ENCODE measurements at regions not wholly inside any gene's neighbourhood (a gene's known extent, or its start where the extent isn't known, plus 50 kb on each side); places are given as distances from the start of the nearest gene placed in this dataset.
"Not testable (repeated sequence)": the region's sequence is repeated elsewhere in the genome, so short reads cannot be mapped to it uniquely, and the experiment has no call there.

DNA sequence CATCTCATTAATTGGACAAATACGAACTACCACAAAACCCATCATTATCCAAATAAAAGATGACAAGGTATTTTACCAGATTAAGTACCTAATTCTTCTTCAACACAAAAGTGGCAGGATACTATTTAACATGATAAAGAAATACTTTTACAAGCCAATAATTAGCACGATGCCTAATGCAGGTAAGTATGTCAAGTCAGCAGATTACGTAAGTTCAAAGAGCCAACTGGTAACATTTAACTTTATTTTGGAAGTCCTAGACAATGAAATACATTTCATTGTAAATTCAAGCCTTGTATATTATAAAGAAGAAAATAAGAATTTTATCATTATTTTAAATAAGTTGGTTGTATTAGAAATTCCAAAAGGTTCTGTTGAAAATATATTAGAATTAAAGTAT is 535.3 kb upstream of the SOX9 start:
- ATAC-seq, result no peak
- intact Hi-C loops (cut with DNase I), result no loop called here

DNA sequence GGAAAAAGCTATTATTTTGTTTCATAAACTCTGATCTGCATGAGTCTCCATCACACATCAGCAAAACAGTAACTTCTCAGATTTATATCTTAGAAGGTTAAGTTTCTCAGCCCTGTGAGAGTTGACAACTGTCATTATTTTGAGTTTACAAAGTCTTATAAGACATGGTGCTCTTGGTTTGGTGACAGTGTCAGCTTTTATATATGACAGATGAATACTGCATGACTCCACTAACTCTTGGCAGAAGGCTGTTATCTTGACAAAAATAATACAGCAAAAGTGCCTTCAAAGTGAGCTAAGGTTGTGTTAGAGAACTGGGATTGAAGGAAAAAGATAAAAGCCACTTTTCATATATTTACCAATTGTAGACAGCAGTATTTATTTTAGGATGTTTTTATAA is 528.4 kb upstream of the SOX9 start:
- ATAC-seq (no peak), DNase-seq (no peak)
- intact Hi-C loops (cut with DNase I), result no loop called here

More for the DNA sequence above, 535.3 kb upstream of the SOX9 start:
- DNase-seq, result no peak

DNA sequence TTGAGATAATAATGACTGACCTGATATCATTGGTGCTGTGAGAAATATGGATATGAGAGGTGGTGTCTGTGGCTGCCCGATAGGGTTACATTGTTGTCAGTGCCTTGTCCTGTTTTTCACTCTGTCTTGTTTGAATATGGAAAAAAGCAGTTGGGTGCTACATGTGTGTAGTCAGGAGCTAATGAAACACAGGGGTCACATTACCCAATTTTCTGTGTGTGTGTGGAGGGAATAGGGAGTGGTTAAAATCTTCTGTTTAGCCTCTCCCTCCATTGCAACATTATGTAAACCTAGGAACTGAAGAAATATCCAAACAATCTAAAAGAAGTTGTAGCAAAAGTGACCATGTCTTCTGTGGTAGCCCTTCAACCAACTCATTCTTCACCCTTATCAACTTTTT is 527.7 kb upstream of the SOX9 start:
- intact Hi-C loops (cut with DNase I), result no loop called here
- no peak for DNase-seq
- no peak for ATAC-seq

DNA sequence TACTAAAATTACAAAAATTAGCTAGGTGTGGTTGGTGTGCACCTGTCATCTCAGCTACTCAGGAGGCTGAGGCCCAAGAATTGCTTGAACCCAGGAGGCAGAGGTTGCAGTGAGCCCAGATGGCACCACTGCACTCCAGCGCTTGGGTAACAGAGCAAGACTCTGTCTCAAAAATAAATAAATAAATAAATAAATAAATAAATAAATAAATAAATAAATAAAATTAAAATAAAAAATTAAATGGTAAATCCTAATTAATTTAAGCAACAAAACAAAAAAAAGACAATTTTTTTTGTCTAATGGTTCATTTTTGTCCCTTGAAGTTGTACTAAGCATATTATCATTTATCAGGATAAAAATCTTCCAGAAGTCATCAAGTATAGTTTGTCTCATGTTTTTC is 521.2 kb upstream of the SOX9 start:
- ATAC-seq; DNase-seq; intact Hi-C loops (cut with DNase I): not testable (repeated sequence)

DNA sequence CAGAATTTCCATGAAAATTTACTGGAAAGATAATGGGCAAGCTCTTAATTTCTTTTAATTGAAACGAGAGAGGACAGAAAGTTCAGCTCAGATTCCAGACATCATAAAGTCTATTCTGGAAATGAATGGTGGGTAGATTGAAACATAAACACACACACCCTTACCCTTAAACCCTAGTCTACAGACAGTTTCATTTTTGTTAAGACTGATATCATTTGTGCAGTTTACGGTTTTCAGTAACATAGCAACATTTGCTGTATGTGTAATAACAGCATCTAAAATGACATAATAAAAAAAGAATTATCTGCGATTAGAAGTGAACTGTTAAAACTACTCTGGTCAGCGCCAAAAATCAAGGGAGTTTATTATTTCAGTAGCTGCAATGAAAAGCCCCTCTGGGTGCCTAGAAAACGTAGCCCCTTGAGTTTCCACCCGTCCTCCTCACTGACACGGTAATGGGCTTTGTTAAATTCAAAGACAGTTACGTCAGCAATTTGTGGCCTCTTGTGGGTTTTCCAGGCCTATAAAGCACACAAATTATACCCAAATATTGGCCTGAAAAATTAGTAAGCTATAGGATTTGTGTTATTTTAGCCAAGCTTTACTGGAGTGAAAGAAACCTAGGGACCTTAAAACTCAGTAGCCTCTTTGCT is 520.6 kb upstream of the SOX9 start:
- intact Hi-C loops (cut with DNase I), result no loop called here
- peak in 1 of 2 donors; percentile 48 for ATAC-seq
- DNase-seq, result no peak

DNA sequence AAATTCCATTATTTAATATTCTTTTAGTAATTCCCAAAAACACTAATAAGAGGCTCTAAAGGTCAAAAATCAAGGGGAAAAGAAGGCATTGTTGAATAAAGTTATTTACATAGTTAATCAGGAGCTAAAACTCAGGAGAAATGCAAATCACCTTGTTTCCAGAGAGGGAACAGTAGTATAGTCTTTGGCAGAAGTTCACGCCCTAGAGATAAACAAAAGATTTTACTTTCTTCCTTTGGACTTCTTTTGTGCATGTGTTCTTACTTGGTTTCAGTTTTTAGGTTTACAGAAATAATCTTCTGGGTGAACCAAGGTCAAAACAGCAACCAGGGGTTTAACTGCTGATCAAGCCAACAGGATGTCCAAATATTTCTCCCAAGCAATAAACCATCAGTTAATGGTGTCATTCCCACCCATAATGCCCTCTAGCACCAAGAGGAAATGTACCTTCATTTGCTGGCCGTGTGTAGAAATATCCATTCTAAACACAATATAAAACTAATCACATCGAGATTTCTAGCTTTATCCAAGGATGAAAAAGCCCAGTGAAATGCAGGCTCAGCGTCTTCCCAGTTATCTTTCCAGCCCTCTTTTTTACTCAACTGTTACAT is 518.8 kb upstream of the SOX9 start:
- DNase-seq (no peak), ATAC-seq (no peak)
- intact Hi-C loops (cut with DNase I), result no loop called here

DNA sequence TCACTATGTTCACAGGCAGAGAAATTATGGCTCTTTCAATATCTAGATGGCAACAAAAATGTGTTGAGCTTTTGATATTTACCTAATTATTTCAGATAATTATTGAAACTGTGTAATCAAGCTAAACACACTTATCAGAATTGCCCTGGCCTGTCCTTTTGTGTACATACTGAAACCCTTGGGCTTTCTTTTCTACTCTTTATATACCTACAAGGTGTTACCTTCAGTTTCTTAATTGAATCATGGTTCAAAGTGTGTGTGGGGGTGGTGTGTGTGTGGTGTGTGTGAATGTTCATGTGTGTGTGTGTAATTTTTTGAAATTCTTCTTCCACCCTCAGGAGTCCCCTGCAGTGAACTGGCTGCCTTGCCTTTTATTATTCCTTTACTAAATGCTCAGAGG is 506.8 kb upstream of the SOX9 start:
- ATAC-seq (no peak), DNase-seq (no peak)
- intact Hi-C loops (cut with DNase I), result no loop called here

DNA sequence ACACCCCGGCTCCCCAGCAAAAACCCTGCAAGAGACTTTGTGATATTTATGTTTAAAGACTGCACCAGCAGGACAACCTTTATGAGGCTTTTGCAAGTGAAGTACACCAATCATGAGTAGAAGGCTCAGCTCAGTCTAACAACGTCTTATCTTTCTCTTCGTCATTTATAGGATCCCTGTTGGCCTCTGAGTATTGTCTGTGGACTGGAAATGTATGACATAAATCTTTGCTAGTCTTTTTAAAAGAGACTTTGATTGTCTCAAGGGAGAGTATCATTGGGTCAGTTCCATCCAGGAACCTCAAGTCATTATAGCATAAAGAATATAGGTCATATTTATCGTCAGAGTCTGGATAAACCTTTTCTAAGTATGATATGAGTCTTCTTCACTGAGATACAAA is 505.0 kb upstream of the SOX9 start:
- no peak for DNase-seq
- intact Hi-C loops (cut with DNase I), result no loop called here
- ATAC-seq, result no peak

DNA sequence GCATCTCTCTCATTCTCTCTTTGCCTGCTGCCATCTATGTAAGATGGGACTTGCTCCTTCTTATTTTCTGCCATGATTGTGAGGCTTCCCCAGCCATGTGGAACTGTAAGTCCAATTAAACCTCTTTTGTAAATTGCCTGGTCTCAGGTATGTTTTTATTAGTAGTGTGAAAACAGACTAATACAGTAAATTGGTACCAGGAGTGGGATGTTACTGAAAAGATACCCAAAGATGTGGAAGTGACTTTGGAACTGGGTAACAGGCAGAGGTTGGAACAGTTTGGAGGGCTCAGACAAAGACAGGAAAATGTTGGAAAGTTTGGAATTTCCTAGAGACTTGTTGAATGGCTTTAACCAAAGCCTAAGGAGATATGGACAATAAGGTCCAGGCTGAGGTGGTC is 503.1 kb upstream of the SOX9 start:
- ATAC-seq; DNase-seq; intact Hi-C loops (cut with DNase I): not testable (repeated sequence)

DNA sequence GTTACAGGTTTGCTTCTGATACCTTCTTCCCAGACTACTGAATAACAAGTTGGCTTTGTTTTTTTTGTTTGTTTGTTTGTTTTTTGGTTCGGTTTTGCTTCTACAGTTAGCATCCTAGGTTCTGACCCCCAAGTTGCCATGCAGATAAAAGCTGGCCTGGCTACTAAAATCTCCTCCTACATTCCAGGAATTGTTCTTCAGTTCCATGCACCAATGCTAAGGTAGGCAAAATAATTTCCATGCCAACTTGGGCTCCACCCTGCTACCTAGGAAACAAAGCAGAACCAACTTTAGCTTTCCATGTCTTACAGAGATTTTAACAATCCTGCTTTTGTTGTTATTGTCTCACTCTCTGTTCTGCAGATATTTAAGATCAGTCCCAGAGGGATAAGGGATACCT is 495.5 kb upstream of the SOX9 start:
- intact Hi-C loops (cut with DNase I), result no loop called here
- ATAC-seq, result peak in 1 of 2 donors; percentile 19
- no peak for DNase-seq

DNA sequence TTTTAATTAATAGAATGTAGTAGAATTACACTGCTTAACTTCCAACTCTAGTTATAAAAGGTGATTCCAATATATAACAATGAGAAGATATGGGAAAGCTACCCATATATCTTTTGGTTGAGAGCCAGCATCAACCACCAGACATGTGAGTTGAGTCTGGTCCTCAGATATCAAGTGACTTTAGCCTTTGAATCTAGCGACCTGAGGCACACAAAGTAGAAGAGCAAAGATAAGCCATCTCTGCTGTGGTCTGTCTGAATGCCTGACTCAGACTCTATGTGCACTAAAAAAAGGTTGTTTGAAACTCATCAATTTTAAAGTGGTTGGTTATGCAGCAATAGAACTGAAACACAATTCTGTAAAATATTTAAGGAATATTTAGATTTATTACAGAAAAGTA is 492.5 kb upstream of the SOX9 start:
- DNase-seq (no peak), ATAC-seq (no peak)
- intact Hi-C loops (cut with DNase I), result no loop called here

DNA sequence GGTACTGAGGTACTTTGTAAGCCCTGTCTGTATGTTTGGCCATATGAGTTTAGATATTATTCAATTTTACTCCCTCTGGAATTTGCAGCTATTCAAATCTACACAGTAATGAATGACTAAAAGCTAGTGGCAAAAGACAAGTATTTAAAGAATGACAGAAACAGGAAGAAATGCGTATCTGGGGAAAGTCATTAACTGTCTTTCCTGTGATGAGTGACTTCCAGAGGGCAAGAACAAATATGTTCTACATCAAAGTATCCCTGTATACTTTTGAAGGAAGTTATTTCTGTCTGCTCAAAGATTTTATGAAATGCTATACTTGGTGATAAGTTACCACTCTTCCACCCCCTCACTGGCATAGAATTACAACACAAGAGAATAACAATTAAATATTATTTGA is 489.3 kb upstream of the SOX9 start:
- intact Hi-C loops (cut with DNase I), result no loop called here
- no peak for ATAC-seq
- no peak for DNase-seq

DNA sequence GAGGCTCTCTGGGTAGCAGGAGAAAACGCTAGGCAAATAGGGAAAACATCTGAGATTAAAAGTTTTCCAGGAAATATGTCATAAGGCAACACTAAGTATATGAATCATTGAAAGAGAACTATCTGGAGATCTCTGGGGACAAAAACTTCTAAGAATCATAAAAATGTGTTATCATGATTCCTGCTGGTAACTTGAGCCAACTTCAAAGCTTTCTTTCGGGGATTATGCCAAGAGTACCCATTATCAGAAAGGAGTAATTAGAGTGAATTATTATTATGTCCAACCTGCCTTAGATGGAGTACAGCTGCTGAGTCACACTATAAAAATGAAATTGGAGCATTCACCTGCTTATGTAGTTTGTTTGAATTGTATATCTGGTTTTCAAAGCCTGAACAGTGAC is 488.5 kb upstream of the SOX9 start:
- no peak for DNase-seq
- no peak for ATAC-seq
- intact Hi-C loops (cut with DNase I), result no loop called here

DNA sequence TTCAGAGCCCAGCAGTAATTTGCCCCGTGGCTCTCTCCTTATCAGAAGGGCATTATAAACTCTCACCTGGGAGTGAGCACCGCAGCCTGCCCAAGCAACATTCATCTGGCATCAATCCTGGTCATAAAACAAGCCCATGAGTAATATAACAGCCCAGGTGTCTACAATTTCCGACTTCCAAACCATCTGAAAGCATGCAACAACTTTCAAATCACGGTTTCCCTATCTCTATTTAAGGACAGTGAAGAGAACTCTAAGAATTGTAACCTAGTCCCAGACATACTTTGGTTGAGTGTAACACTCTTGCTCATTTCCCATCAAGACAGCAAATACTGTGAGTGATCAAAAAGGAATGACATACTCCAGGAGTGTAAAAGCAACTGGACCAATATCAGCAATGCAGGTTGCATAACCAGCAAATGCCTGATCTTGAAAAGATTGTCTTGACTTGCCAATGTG is 487.4 kb upstream of the SOX9 start:
- no peak for DNase-seq
- ATAC-seq, result no peak
- intact Hi-C loops (cut with DNase I), result no loop called here

DNA sequence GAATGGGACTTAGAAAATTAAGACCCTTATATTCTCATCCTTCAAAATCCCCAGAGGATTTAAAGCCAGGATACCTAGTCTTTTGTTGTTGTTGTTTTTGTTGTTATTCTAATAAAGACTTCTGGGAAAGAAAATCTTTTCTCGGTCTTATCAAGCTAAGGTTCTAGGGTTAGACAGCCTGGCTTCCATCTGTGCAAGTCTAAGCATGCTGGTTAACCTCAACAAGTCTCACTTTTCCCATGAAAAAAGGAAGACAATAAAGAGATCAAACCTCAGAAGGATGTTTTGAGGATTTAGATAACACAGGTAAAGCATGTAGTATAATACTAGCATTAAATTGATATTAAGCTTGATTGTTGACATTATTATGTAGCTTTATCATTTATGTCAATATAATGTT is 486.4 kb upstream of the SOX9 start:
- DNase-seq (no peak), ATAC-seq (no peak)
- intact Hi-C loops (cut with DNase I), result no loop called here

DNA sequence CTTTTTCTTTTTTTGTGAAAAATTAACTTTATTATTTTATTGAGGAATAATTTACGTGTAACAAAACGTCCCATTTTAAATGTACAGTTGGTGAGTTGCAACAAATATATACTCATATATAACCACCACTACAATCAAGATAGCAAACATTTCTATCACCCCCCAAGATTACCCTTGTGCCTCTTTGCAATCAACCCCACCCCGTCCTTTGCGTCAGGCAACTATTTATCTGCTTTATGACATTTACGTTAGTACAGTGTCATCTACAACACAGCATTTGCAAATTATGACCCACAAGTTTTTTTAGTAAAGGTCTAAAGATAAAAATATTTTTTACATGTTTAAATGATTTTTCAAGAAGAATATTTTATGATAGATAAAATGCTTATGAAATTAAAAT is 485.6 kb upstream of the SOX9 start:
- no peak for DNase-seq
- intact Hi-C loops (cut with DNase I), result no loop called here
- no peak for ATAC-seq

DNA sequence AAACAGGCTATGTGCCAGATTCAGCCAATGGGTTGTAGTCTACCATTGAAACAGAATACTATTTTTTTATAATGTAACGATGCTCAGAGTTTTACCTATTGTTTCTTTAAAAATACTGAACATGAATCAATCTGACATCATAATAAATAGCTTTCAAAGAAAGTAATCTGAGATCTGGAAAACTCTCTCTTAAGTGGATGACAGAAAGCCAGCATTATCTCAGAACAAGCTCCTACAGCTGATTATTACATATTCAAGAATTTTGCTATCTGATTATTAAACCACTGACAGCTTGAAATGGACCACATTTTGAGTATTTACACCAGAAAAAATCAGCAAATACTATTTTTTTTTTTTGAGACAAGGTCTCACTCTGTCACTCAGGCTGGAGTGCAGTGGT is 484.2 kb upstream of the SOX9 start:
- DNase-seq, result no peak
- intact Hi-C loops (cut with DNase I), result no loop called here

DNA sequence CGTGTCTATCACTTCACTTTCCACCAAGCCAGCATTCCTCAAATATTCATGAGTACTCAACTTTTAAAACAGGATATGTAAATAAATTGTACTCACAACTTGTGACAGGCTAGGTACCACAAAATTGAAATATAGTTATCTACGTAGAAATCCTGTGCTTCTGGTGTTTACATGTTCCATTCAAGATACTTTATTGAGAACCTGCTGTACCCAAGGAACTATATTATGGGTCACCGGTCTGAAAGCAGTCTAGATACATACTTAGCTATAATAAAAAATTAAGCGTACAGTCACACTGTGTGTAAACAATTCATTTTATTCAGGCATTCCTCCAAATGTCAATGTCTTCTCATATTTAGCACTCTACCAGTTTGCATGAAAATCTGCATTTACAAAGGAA is 482.2 kb upstream of the SOX9 start:
- no peak for DNase-seq
- intact Hi-C loops (cut with DNase I), result no loop called here
- no peak for ATAC-seq

More for the DNA sequence above, 484.2 kb upstream of the SOX9 start:
- ATAC-seq, result no peak

DNA sequence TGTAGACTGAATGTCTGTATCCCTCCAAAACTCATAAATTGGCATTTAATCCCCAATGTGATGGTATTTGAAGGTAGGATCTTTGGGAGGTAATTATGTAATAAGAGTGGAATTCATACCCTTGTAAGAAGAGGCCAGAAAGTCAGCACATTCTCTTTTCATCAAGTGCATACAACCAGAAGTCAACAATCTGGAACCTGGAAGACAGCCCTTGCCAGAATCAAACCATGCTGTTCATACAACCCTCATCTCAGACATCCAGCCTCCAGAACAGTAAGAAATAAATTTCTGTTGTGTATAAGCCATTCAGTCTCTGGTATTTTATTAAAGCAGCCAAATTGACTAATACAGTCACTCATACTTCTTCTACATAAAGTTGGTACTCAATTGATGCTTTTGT is 481.0 kb upstream of the SOX9 start:
- ATAC-seq (no peak), DNase-seq (no peak)
- intact Hi-C loops (cut with DNase I), result no loop called here

DNA sequence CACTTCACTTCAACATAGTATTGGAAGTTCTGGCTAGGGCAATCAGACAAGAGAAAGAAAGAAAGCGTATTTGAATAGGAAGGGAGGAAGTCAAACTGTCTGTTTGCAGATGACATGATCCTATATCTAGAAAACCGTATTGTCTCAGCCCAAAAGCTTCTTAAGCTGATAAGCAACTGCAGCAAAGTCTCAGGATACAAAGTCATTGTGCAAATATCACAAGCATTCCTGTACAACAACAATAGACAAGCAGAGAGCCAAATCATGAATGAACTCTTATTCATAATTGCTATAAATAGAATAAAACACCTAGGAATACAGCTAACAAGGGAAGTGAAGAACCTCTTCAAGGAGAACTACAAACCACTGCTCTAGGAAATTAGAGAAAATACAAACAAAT is 473.9 kb upstream of the SOX9 start:
- intact Hi-C loops (cut with DNase I); ATAC-seq; DNase-seq: not testable (repeated sequence)

DNA sequence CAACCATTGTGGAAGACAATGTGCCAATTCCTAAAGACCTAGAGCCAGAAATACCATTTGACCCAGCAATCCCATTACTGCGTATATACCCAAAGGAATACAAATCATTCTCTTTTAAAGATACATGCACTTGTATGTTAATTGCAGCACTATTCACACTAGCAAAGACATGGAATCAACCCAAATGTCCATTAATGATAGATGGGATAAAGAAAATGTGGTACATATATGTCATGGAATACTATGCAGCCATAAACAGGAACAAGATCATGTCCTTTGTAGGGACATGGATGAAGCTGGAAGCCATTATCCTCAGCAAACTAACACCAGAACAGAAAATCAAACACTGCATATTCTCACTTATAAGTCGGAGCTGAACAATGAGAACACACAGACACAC is 472.5 kb upstream of the SOX9 start:
- DNase-seq; intact Hi-C loops (cut with DNase I); ATAC-seq: not testable (repeated sequence)
